Mesothelial cell of epicardium (in vitro differentiated cells): ENCODE measurements at regions not wholly inside any gene's neighbourhood (a gene's known extent, or its start where the extent isn't known, plus 50 kb on each side); places are given as distances from the start of the nearest gene placed in this dataset.

ENCODE experiments used
- DNase-seq, 2 experiments: peaks; one replicate each; pipeline ENCODE4 v3.0.0; 2021; ENCODE audit warnings: low spot score in 2 of 2; ENCODE audit not compliant: unreplicated experiment in 2 of 2
- H3K27ac Mint-ChIP-seq: 2 replicates; pipeline ENCODE4 v1.8.0; 2021; ENCODE audit warnings: mixed read lengths
- H3K27me3 Mint-ChIP-seq: 2 replicates; pipeline ENCODE4 v1.8.0; 2021; ENCODE audit warnings: low read depth, mixed read lengths
- H3K36me3 Mint-ChIP-seq: 2 replicates; pipeline ENCODE4 v1.8.0; 2021; ENCODE audit warnings: mixed read lengths
- H3K4me1 Mint-ChIP-seq: 2 replicates; pipeline ENCODE4 v1.8.0; 2021; ENCODE audit warnings: mixed read lengths
- H3K4me3 Mint-ChIP-seq: 2 replicates; pipeline ENCODE4 v1.8.0; 2021; ENCODE audit warnings: mild to moderate bottlenecking, moderate library complexity, mixed read lengths
- H3K9me3 Mint-ChIP-seq: 2 replicates; pipeline ENCODE4 v1.8.0; 2021; ENCODE audit warnings: mixed read lengths
- CTCF ChIP-seq: fragments of 200-600 bp; sonication (generic); IDR thresholded peaks from one replicate; pipeline ENCODE4 v1.5.0; 2021; ENCODE audit warnings: antibody characterized with exemption; ENCODE audit not compliant: unreplicated experiment

GRCh38 chr6:22975079-22975478 is 405.7 kb downstream of the HDGFL1 start:
- no peak for DNase-seq
- H3K9me3 Mint-ChIP-seq = peaks cover 15% of the 10 kb centered on the region
- peaks cover 5% of the 10 kb centered on the region for H3K4me1 Mint-ChIP-seq
- no peaks in the 10 kb centered on the region for H3K27me3 Mint-ChIP-seq
- H3K4me3 Mint-ChIP-seq = no peak overlapping the region
- no peak for TF ChIP-seq CTCF
- no peak overlapping the region for H3K27ac Mint-ChIP-seq
- peaks cover 3% of the 10 kb centered on the region for H3K36me3 Mint-ChIP-seq

- Mint-ChIP-seq H3K27me3 (no peaks in the 10 kb centered on the region), H3K36me3 (peaks cover 16% of the 10 kb centered on the region), H3K4me3 (no peak overlapping the region), H3K9me3 (peaks cover 43% of the 10 kb centered on the region), H3K27ac (no peak overlapping the region), H3K4me1 (peaks cover 4% of the 10 kb centered on the region)
- no peak for TF ChIP-seq CTCF
- no peak for DNase-seq
Observed at GRCh38 chr6:22980446-22980845, 411.1 kb downstream of the HDGFL1 start.

GRCh38 chr6:23002044-23002619 is 432.8 kb downstream of the HDGFL1 start:
- Mint-ChIP-seq H3K36me3 (peaks cover 8% of the 10 kb centered on the region), H3K27ac (no peak overlapping the region), H3K9me3 (peaks cover 6% of the 10 kb centered on the region), H3K4me3 (no peak overlapping the region), H3K27me3 (no peaks in the 10 kb centered on the region), H3K4me1 (peaks cover 34% of the 10 kb centered on the region)
- no peak for TF ChIP-seq CTCF
- DNase-seq = no peak

- H3K4me3 Mint-ChIP-seq = no peak overlapping the region
- TF ChIP-seq CTCF = no peak
- no peaks in the 10 kb centered on the region for H3K27me3 Mint-ChIP-seq
- no peak overlapping the region for H3K27ac Mint-ChIP-seq
- H3K36me3 Mint-ChIP-seq = peaks cover 8% of the 10 kb centered on the region
- H3K4me1 Mint-ChIP-seq = peaks cover 19% of the 10 kb centered on the region
- peaks cover 6% of the 10 kb centered on the region for H3K9me3 Mint-ChIP-seq
- DNase-seq = no peak
Observed at GRCh38 chr6:23003671-23004467, 434.5 kb downstream of the HDGFL1 start.

GRCh38 chr6:23006656-23007055 is 437.3 kb downstream of the HDGFL1 start:
- peaks cover 11% of the 10 kb centered on the region for H3K9me3 Mint-ChIP-seq
- H3K4me1 Mint-ChIP-seq = peaks cover 19% of the 10 kb centered on the region
- no peak overlapping the region for H3K27ac Mint-ChIP-seq
- DNase-seq = no peak
- no peaks in the 10 kb centered on the region for H3K27me3 Mint-ChIP-seq
- no peaks in the 10 kb centered on the region for H3K36me3 Mint-ChIP-seq
- H3K4me3 Mint-ChIP-seq = no peak overlapping the region
- no peak for TF ChIP-seq CTCF
